ENCODE measurements at regions not wholly inside any gene's neighbourhood (a gene's known extent, or its start where the extent isn't known, plus 50 kb on each side); places are given as distances from the start of the nearest gene placed in this dataset.

DNA sequence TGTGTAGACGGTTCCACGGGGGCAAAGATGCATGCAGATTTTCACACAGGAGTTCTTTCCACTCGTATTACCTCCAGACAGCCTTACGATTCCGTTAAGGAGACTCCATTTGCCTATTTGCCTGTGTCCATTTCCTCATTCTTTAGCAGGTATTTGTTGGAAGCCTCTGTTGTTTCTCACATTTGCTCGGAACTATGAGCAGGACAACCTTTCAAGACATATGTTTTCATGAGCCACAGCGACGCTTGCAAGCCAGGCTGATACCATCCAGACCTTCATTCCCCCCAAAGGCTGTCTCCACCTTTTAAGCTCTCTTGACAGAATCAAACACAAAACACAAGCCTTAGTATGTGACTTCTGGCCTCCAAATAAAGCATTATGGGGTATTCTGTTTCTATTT, 57.6 kb upstream of the NEDD9 start:
- DNase-seq: no peak

- DNase-seq: no peak
These were observed 55.6 kb upstream of the NEDD9 start for GRCh38 chr6:11288065-11288464.

GRCh38 chr6:11284996-11285395, 52.5 kb upstream of the NEDD9 start:
- no peak for DNase-seq

GRCh38 chr6:11283629-11284028, 51.2 kb upstream of the NEDD9 start:
- DNase-seq: no peak

DNA sequence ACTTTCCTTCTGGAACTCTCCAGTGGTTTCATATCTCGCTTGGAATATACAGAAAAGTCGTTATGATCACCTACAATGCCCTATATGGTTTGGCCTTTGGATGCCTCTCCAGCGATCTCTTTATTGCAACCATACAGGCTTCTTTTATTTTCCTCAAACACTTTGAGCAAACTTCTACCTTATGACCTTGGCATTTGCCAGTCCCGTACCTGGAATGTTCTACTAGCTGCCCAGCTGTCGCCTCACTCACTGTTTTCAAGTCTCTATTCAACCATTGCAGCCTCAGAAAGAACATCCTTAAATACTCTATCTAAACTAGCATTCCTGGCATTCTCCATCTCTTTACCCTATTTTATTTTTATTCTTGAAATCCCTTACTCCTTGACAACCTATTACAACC, 50.4 kb upstream of the NEDD9 start:
- DNase-seq: no peak
